ENCODE measurements at regions not wholly inside any gene's neighbourhood (a gene's known extent, or its start where the extent isn't known, plus 50 kb on each side); places are given as distances from the start of the nearest gene placed in this dataset.

- H3K27ac ChIP-seq: no peak overlapping the region
- TF ChIP-seq ZFX (IDR thresholded peaks at IDR 0.05): no peak
- no peak for TF ChIP-seq CTCF (conservative IDR thresholded peaks at IDR 0.05)
Measured at GRCh38 chr10:55446441-55447002, 645.5 kb upstream of the PCDH15 start.

- no peak overlapping the region for H3K27ac ChIP-seq
- TF ChIP-seq CTCF (conservative IDR thresholded peaks at IDR 0.05): no peak
- TF ChIP-seq ZFX (IDR thresholded peaks at IDR 0.05): no peak
Measured at GRCh38 chr10:55441777-55442176, 640.7 kb upstream of the PCDH15 start.

DNA sequence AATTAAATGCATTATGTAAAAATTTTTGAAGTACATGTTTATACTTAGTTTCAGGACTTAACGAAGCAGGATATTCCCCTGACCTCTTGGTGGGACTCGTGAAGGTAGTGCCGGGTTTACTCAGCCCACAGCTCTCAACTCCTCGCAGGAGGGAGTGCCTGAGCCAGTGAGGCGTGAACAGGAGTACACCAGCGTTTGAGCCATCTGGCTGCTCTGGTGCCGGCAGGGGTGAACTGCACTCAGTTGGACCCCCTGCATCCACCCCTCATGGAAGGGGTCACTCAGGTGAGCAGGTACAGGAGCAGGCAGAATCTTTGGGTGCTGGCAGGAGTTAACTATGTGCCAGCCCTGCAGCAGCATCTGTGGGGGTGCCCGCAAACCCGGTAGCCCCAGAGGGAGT lies 625.1 kb upstream of the PCDH15 start:
- no peak overlapping the region for H3K27ac ChIP-seq
- TF ChIP-seq CTCF (conservative IDR thresholded peaks at IDR 0.05) (no peak), ZFX (IDR thresholded peaks at IDR 0.05) (no peak)

DNA sequence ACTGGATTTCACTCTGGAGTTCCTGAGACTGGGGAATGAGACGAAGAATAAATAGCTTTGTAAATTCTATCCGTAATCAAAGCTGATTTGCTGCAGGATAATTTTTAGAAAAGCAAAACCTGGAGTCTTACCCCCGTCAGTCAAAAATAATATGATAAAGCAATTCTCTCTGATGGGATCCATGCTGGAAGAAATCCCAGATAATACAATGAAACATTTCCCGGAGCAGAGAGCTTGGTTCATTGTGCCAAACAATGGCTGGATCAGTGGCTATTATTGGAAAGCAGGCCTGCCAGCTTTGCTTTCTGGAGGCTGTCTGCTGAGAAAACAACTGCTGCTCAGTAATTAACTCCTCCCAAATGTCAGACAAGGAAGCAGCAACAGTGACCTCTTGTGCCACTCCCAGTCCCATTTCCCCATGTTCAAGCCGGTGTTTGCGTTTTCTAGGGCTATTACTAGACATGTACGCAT lies 609.4 kb upstream of the PCDH15 start:
- TF ChIP-seq ZFX (IDR thresholded peaks at IDR 0.05) (no peak), CTCF (conservative IDR thresholded peaks at IDR 0.05) (peak; percentile 62)
- no peak overlapping the region for H3K27ac ChIP-seq

DNA sequence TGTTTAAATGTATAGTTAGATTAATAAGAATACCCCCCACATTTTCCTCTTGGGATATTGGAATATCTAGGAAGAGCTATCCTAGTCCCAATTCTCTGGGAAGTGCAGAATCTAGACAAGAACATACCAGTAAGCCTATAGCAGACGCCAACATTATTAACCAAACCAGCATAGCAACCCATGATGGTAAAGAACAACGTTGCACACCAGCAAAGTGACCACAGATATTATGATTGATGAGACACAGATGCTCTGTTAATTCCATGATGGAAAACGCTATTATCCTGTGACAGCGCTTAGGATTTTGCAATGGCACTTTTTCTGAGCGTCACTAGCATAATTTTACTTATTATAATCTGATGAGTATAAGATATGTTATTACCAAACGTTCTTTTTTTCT lies 603.1 kb upstream of the PCDH15 start:
- no peak for TF ChIP-seq CTCF (conservative IDR thresholded peaks at IDR 0.05)
- TF ChIP-seq ZFX (IDR thresholded peaks at IDR 0.05): no peak

GRCh38 chr10:55400075-55400849 lies 599.2 kb upstream of the PCDH15 start:
- no peak for TF ChIP-seq ZFX (IDR thresholded peaks at IDR 0.05)
- no peak overlapping the region for H3K27ac ChIP-seq

More for the DNA sequence above, 603.1 kb upstream of the PCDH15 start:
- H3K27ac ChIP-seq: no peak overlapping the region

GRCh38 chr10:55398497-55398882 lies 597.5 kb upstream of the PCDH15 start:
- H3K27ac ChIP-seq: no peak overlapping the region
- TF ChIP-seq CTCF (conservative IDR thresholded peaks at IDR 0.05): no peak
- TF ChIP-seq ZFX (IDR thresholded peaks at IDR 0.05): no peak

Measured in C4-2B (cell line).